Fibroblast of pulmonary artery (primary cell): ENCODE measurements at regions not wholly inside any gene's neighbourhood (a gene's known extent, or its start where the extent isn't known, plus 50 kb on each side); places are given as distances from the start of the nearest gene placed in this dataset.

ENCODE experiments used
- DNase-seq: peaks from one replicate; pipeline ENCODE4 v3.0.0-alpha.2; 2010; ENCODE audit warnings: low read depth
- H3K4me3 ChIP-seq: replicated peaks from 2 replicates; pipeline ENCODE4 v1.5.1; 2011; ENCODE audit warnings: low read depth, mild to moderate bottlenecking, control low read depth, low read length, moderate library complexity
- TF ChIP-seq, protein P1 (sequence below): IDR thresholded peaks from 2 replicates; pipeline ENCODE4 v1.5.1; 2011; ENCODE audit warnings: mild to moderate bottlenecking, control low read depth, low read length, inconsistent platforms; ENCODE audit errors: missing control alignments

DNA sequence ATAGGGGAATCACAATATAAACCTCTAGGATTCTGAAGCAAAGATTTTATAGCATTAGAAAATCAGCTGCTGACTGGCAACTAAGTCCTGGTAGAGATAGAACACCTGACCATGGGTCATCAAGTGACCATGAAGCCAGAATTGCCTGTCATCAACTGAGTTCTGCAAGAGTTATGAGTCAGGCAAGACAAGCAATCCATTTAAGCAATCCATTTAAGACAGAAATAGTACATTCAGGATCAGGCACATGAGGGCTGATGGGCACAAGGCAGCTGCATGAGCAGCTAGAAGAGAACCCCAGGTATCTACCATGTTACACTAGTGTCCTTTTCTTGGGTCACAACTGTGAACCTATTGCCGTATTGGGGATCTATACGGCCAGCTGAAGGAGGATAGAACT lies 98.9 kb downstream of the SPRY1 start:
- TF ChIP-seq, protein P1, sequence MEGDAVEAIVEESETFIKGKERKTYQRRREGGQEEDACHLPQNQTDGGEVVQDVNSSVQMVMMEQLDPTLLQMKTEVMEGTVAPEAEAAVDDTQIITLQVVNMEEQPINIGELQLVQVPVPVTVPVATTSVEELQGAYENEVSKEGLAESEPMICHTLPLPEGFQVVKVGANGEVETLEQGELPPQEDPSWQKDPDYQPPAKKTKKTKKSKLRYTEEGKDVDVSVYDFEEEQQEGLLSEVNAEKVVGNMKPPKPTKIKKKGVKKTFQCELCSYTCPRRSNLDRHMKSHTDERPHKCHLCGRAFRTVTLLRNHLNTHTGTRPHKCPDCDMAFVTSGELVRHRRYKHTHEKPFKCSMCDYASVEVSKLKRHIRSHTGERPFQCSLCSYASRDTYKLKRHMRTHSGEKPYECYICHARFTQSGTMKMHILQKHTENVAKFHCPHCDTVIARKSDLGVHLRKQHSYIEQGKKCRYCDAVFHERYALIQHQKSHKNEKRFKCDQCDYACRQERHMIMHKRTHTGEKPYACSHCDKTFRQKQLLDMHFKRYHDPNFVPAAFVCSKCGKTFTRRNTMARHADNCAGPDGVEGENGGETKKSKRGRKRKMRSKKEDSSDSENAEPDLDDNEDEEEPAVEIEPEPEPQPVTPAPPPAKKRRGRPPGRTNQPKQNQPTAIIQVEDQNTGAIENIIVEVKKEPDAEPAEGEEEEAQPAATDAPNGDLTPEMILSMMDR = no peak
- peak; percentile 28 for DNase-seq
- H3K4me3 ChIP-seq = no peak overlapping the region

DNA sequence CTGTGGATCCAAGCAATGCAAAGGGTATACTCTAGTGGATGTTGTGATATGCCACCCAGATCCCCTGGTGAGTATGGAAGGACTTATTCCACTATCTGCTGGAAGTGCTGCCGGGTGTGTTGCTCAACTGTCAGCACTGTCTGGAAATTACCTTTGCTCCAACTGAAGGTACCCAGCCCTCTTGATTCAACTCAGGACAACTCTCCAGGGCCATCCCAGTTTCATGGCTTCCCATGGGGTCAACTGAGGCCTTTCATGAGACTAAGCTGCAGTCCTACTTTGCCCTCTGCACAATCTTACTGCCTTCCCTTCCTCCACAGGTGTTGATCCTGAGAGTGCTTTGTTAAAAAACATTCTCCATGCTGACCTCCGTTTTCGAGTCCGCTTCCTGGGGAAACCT lies 99.8 kb downstream of the SPRY1 start:
- TF ChIP-seq, protein P1 = no peak
- H3K4me3 ChIP-seq = no peak overlapping the region
- no peak for DNase-seq

DNA sequence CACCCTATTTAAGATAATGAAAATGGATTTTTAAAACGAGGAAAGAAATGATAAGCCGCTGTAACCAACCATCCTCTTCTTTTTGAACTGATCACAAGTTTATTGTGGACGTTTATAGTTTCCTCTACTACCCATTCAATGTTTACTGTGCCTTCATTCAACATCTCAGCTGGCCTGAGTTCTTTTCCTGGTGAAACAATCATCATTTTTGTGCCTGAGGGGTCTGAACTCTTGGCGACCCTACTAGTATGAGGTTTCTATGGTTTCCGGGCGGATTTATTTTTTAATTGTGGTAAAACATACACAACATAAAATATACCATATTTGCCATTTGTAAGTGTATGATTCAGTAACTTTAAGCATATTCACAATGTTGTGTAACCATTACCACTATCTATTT lies 100.7 kb downstream of the SPRY1 start:
- H3K4me3 ChIP-seq = no peak overlapping the region
- no peak for DNase-seq
- TF ChIP-seq, protein P1 = no peak

DNA sequence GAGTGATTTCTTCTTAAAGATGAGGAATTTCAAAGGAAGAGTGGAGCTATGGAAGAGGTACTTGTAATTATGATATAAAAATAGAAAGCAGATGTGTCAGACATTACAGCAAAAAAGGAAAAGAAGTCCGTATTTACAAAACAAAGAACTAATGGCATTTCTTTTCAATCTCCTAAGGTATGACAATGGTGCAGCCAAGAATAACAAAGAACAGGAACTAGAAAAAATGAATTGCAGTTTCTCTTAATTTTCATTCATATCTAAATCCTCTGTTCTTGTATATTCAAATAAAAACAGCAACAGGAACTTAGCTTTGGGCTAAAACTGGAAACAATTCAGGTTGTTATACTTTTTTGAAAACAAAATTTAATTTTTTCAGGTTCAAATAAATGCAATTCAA lies 105.1 kb downstream of the SPRY1 start:
- DNase-seq = no peak
- TF ChIP-seq, protein P1 = no peak
- H3K4me3 ChIP-seq = no peak overlapping the region

DNA sequence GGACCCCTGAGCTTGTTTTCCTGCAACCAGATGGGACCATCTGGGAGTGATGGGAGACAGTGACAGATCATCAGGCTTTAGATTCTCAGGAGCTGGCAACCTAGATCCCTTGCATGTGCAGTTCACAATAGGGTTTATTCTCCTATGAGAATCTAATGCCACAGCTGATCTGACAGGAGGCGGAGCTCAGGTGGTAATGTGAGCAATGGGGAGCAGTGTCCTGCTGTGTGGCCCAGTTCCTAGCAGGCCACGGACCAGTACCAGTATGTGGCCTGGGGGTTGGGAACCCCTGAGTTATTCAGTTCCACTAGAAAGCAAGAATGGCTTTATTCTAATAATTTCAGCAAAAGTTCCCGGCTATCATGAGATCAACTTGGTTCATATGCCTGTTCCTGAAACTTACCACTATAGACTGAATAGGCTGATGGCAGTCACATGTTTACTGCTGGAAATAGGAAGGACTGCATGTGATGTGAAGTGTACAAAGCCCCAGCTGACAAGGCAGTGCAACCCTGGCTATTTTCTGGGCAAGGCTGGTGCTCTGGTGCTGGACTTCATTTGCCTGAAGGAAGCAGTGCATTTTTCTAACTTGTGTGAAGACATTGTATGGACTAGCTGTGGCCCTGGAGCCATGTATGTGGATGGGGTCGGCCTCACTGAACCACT lies 107.2 kb downstream of the SPRY1 start:
- no peak for DNase-seq
- TF ChIP-seq, protein P1 = no peak
- H3K4me3 ChIP-seq = no peak overlapping the region

DNA sequence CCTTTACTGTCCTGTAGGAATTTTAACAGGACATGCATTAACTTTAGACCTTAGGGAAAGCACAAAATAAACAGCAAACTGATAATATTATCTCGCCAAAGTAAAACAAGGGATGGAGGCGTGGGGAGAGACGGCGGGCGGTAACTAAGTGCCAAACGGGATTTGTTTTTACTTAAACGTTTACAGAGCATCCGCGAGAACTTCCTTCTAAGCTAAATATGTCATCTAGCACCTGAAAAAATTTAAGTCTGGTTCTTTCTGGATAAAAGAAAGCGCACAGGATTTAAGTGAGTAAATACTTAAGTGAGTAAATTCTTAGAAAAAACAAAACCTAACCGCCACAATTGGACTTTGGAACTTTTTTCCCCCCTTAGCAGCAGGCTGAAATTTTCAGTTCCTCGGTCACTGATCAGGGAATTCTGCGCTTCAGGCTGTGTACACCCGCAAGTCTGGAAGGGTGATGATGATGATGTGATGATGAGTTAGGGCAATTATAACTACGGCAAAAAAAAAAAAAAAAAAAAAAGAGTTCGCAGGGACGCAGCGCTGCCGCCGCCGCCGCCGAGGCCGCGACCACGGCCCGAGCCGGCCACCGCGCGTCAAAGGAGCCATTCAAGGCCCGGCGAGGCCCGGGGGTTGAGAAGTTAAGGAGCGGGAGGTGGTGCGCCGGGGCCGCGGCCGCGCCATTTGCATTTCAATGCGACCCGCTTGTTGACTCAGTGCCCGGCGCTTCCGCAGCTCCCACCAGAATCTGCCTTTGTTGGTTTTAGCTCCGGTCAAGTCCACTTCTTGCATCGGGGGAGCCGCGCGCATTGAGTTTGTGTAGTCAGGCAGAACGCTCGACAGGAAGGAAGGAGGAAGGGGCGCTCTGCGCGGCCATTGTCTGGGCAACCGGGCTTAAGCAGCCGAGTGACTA lies 108.8 kb downstream of the SPRY1 start:
- peak; percentile 70 for DNase-seq
- TF ChIP-seq, protein P1 = no peak
- peak overlapping the region; percentile 55 for H3K4me3 ChIP-seq
